ENCODE measurements at regions not wholly inside any gene's neighbourhood (a gene's known extent, or its start where the extent isn't known, plus 50 kb on each side); places are given as distances from the start of the nearest gene placed in this dataset.

GRCh38 chr3:148030975-148031374, 621.8 kb downstream of the ZIC1 start:
- Histone ChIP-seq H3K36me3 (no peaks in the 10 kb centered on the region), H3K9me3 (no peaks in the 10 kb centered on the region), H3K27me3 (replicated peaks in 1 of 7) (no peaks in the 10 kb centered on the region), H3K27ac (no peak overlapping the region), H3K4me1 (no peaks in the 10 kb centered on the region), H3K4me3 (no peak overlapping the region)
- 84 to 93% (median 87%) methylated on average over 2 of the region's 2 CpGs for WGBS, 5 donors
- TF ChIP-seq POLR2A (IDR thresholded peaks at IDR 0.05) (no peak), POLR2AphosphoS5 (IDR thresholded peaks at IDR 0.05) (no peak), CTCF (IDR thresholded peaks at IDR 0.05 in 8 of 11, conservative IDR thresholded peaks at IDR 0.05 in 3 of 11) (no peak)
- DNase-seq, result no peak
- intact Hi-C loops (cut with DNase I; ENCODE audit: low total_unique reads), result no loop called here

- intact Hi-C loops (cut with DNase I; ENCODE audit: low total_unique reads), result no loop called here
Measured at GRCh38 chr3:148034353-148034752, 625.2 kb downstream of the ZIC1 start.

GRCh38 chr3:148036331-148036876, 627.2 kb downstream of the ZIC1 start:
- no peaks in the 10 kb centered on the region for H3K9me3 ChIP-seq
- no peaks in the 10 kb centered on the region for H3K4me1 ChIP-seq
- no peak for DNase-seq
- no peak overlapping the region for H3K4me3 ChIP-seq
- H3K36me3 ChIP-seq, result no peaks in the 10 kb centered on the region
- no peak for TF ChIP-seq POLR2AphosphoS5 (IDR thresholded peaks at IDR 0.05)
- no peak for TF ChIP-seq CTCF (IDR thresholded peaks at IDR 0.05 in 8 of 11, conservative IDR thresholded peaks at IDR 0.05 in 3 of 11)
- TF ChIP-seq POLR2A (IDR thresholded peaks at IDR 0.05), result no peak
- 61 to 63% (median 61%) methylated on average over 5 of the region's 5 CpGs for WGBS, 5 donors
- no peak overlapping the region for H3K27ac ChIP-seq
- no peaks in the 10 kb centered on the region for H3K27me3 ChIP-seq (replicated peaks in 1 of 7)
- intact Hi-C loops (cut with DNase I; ENCODE audit: low total_unique reads), result no loop called here

More at GRCh38 chr3:148034353-148034752, 625.2 kb downstream of the ZIC1 start:
- 74 to 90% (median 81%) methylated on average over 3 of the region's 3 CpGs for WGBS, 5 donors
- TF ChIP-seq POLR2AphosphoS5 (IDR thresholded peaks at IDR 0.05) (no peak), CTCF (IDR thresholded peaks at IDR 0.05 in 8 of 11, conservative IDR thresholded peaks at IDR 0.05 in 3 of 11) (no peak), POLR2A (IDR thresholded peaks at IDR 0.05) (no peak)
- Histone ChIP-seq H3K9me3 (no peaks in the 10 kb centered on the region), H3K4me1 (no peaks in the 10 kb centered on the region), H3K4me3 (no peak overlapping the region), H3K27ac (no peak overlapping the region), H3K27me3 (replicated peaks in 1 of 7) (no peaks in the 10 kb centered on the region), H3K36me3 (no peaks in the 10 kb centered on the region)
- DNase-seq, result no peak

- TF ChIP-seq CTCF (IDR thresholded peaks at IDR 0.05 in 8 of 11, conservative IDR thresholded peaks at IDR 0.05 in 3 of 11), result no peak
- no peak for TF ChIP-seq POLR2AphosphoS5 (IDR thresholded peaks at IDR 0.05)
- H3K9me3 ChIP-seq, result no peaks in the 10 kb centered on the region
- H3K4me1 ChIP-seq, result no peaks in the 10 kb centered on the region
- H3K4me3 ChIP-seq, result no peak overlapping the region
- no peak overlapping the region for H3K27ac ChIP-seq
- H3K27me3 ChIP-seq (replicated peaks in 1 of 7), result no peaks in the 10 kb centered on the region
- DNase-seq, result no peak
- 77 to 87% (median 78%) methylated on average over 6 of the region's 6 CpGs for WGBS, 5 donors
- H3K36me3 ChIP-seq, result no peaks in the 10 kb centered on the region
- intact Hi-C loops (cut with DNase I; ENCODE audit: low total_unique reads), result no loop called here
Measured at GRCh38 chr3:148042663-148043445, 633.7 kb downstream of the ZIC1 start.
